GM19438 (cell line): ENCODE measurements at regions not wholly inside any gene's neighbourhood (a gene's known extent, or its start where the extent isn't known, plus 50 kb on each side); places are given as distances from the start of the nearest gene placed in this dataset.

Source experiments
- ATAC-seq: cut with Tn5 transposase; IDR thresholded peaks from one replicate; pipeline ENCODE4 v1.9.1; 2021; ENCODE audit warnings: low read depth; ENCODE audit not compliant: unreplicated experiment

DNA sequence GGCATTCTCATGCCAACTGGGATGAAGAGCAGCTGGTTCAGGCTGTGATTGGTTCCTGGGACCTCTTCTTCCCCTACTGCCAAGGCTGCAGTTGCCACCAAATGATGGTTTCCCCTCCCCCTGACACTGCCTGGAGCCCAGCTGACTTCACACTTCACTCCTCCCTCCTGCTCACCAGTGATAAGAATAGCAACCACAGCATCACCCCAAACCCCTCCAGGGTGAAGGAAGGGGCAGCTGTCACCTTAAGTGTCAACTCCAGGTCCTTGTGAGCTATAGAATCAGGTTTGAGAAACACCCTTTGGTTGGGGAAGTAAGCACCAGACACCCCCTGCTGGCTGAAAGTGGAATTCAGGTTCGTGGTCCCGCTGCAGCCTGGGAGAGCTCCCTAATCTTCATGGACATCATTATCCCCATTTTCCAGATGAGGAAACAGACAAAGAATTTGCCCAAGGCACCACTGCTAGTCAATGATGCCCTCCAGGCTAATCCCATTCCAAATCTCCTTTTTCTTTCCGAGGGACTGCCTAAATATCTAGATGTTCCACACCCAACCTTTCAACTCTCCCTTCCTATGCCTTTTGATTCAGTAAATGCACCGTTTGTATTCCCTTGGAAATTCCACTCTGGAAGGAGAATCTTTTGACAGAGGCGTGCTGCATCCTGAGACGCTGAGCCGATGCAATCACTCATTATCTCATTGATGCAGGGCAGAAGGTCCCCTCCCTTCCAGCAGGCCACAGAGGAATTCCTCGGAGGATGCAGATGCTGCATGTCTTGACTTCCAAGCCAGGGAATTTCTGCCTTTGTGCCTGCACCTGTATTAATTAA is 50.6 kb upstream of the UQCRFS1 start:
- ATAC-seq, result no peak

DNA sequence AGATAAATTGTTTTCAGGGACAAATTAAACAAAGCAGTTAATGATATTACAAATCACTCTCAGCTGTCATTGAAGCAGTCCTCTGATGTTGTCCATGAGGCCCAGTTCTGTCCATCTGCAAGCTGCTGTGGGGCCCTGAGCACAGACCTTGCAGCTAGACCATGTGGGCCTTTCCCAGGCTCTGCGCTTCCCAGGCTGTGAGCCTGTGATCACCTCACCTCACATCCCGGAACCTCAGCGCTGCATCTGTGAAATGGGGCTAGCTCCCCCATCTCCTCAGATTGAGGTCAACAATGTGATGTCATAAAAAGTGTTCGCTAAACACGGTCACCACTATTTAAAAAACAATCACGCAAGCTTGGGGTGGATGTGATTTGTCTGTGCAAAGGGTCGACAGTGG is 51.9 kb upstream of the UQCRFS1 start:
- no peak for ATAC-seq

DNA sequence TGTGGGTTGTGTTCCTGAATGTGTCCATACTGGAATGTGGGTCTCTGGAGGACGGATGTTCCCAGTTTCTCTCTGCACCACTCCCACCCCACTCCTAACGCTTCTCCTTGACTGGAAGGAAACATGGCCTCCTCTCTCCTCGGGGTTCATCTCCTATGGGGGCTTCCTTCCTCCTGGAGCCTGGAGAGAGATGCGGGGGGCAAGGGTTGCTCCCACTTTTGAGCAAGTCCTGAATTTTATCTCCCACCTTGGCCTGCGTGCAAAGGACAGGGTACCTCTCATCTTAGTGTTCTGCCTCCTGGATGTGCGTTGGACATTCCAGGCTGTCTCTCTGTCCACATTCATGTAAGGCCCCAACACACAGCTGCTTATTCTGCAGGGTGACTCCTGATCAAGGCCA is 52.5 kb upstream of the UQCRFS1 start:
- no peak for ATAC-seq

DNA sequence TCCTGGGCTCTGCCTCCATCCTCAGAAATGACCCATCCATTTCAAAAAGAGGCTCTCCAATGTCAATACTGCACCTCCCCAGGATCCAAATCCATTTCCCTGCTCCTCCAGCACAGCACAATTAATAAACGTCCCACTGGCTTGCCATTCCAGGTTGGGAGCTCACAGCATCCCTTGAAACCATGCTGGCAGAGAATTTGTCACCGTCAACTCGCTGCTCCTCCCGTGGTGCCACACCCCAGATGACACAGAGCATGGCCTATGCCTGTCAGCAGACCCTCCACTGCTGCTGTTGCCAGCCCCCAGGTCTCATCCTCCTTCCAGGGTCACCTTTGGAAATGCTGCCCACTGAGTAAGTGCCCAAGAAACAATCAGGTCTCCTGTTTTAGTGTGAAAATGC is 53.0 kb upstream of the UQCRFS1 start:
- ATAC-seq, result no peak

DNA sequence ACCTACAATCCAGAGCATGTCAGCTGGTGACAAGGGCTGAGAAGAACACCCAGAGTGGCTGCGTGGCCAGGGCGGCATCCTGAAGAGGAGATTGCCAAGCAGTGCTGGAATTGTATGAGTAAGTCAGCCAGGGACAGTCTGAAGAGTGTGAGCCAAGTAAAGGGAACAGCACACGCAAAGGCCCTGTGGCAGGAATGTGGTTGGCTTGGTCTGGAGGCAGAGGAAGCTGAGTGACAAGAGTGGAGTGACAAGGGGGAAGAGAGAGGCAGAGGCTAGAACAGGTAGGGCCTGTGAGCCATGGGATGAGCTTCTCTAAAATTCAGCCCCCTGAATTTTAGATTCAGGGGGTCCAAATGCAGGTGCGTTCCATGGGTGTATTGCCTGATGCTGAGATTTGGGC is 53.7 kb upstream of the UQCRFS1 start:
- no peak for ATAC-seq

DNA sequence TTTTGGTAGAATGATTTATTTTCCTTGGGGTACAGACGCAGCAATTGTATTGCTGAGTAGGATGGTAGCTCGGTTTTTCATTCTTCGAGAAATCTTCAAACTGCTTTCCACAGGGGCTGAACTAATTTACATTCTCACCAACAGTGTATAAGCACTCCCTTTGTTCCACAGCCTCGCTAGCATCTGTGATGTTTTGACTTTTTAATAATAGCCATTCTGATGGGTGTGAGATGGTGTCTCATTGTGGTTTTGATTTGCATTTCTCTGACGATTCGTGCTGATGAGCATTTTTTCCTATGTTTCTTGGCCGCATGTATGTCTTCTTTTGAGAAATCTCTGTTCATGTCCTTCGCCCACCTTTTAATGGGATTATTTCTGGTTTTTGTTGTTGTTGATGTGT is 54.8 kb upstream of the UQCRFS1 start:
- no peak for ATAC-seq

DNA sequence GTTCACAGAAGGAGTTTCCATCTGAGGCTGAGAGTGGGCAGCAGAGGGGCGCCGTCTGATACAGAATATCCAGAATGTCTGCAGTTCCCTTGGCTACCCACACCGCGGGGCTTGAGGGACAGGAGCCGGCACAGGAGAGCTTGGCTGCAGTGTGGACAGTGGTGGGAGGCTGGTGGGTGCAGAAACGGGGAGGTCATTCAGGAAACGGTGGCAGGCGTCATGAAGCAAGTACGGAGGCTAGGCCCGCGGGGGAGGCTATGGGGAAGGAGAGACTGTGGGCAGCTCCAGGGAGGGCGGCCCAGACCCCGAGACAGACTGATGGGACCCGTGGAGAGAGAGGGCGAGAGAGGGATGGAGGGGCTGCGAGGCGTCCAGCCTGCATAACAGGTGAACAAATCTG is 55.2 kb upstream of the UQCRFS1 start:
- no peak for ATAC-seq

DNA sequence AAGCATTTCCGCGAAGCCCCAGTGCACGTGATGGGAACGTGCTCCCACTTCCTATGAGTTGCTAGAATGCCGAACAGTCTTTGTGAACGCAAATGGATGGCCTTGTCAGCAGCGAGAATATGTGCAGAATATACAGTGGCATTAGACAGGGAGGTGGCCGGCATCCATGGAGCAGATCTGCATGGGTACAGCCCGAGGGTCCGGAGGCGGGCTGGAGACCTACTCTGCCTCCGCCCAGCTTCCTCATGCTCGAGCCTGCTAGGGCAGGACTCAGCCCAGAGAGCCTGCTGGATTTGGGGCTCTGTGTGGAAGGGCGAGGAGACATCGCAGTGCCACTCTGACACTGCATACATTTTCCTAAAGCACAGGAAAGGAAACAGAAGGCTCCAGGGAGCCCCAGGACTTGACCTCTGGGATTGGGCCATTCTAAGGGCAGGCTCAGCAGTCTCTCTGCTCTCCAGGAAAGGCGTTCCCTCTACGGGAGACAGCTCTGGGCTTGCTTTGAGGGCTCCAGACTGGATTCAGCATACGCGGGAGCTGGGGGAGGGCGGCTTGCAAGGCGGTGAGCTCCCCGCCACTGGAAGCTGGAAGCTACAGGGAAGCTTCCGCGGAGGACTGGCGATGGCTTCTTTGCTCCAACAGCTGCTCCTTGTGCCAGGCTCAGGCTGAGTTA is 55.9 kb upstream of the UQCRFS1 start:
- ATAC-seq, result no peak

DNA sequence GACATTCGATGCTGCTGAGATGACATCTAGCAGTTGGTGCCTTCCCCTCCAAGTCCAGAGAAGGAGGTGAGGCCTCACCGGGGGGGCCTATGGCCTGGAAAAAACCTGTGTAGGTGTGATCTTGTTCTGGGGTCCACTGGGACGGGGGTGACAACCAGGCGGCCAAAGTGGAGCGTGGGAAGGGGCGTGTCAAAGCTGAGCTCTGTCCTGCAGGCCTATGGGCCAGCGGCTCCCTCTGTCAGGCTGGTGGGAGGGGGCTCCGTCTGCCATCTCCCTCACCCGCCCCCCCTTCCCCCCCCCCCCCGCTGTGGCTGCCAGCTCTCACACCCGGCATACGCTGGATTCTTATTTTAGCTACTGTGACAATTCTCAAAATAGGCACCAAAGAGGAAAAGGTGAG is 56.7 kb upstream of the UQCRFS1 start:
- ATAC-seq, result no peak

DNA sequence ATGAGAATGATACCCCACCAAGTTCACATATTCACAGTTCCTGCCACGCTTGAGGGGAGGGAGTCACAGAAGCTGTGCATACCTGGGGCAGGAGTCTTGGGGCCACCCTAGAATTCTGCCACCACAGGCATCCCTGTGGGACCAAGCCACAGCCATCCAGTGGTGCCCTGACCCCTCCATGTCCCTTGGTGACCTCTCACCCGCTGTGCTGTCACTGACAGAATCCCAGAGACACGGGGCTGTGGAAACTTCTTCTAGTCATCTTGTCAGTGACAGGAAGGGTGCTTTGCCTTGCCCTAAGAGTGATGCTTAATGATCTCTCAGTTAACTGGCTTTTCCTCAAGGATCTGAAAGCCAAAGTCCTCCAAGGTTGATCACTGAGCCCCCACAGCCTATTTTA is 58.4 kb upstream of the UQCRFS1 start:
- ATAC-seq, result no peak

DNA sequence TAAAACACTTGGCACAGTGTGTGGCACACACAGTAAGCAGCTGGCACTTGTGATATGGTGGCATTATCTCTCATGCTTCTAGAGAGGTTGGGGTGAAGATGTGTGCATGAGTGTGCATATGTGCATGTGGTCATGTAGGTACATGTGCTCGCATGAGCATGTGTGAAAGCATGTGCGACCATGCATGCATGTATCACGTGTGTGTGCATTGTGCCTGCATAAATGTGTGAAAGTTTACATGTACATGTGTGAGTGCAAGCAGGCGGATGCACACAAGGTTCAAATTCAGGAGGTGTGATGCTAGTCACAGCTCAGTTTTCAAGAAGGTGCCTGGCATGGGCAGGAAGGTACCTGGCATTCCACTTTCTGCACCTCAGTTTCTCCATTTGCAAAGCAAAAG is 59.0 kb upstream of the UQCRFS1 start:
- no peak for ATAC-seq

DNA sequence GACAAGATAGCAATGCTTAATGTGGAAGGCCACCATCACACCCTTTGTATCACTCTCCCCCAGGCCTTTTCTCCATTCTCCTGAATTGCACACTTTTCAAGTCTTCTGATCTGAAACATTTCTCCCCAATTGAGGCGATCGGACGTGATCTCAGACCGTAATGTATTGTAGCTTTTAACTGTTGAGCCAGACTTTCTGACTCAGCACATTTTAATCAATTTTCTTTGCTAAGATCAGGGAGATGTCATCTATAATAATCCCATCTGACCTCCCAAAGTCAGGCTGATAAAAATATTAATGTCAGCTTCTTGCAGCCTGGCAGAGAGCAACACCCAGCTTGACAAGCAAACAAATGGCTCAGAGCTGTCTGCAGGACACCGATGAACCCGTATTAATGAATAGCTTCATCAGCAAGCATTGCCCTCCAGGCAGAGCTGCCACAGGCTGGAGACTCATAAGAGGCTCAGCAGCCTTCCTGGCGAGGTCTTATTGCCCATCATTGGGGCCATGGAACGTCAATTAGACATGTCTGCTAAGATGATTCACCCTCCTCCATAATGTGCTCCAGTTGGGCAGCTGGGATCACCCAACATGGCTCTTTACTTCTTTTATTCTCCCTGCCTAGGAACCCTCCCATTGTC is 60.2 kb upstream of the UQCRFS1 start:
- no peak for ATAC-seq

DNA sequence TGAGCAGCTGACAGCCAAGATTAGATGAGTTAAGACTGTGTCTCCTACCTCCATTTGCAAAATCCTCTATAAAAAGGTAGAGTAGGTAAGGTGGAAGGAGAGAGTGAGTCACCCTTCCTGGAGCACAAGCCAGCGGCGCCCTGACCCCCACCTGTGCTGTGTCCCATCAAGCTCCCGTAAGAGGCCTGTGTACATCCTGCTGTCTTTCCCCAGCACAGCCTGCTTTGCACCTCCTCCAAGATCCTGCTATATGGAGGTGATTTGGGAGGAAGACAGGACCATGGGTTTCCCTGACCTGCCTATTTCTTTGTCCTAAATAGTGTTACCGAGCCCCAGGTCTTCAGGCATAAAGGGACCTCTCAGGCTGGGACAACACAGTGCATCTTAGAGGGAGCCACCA is 62.3 kb upstream of the UQCRFS1 start:
- no peak for ATAC-seq

DNA sequence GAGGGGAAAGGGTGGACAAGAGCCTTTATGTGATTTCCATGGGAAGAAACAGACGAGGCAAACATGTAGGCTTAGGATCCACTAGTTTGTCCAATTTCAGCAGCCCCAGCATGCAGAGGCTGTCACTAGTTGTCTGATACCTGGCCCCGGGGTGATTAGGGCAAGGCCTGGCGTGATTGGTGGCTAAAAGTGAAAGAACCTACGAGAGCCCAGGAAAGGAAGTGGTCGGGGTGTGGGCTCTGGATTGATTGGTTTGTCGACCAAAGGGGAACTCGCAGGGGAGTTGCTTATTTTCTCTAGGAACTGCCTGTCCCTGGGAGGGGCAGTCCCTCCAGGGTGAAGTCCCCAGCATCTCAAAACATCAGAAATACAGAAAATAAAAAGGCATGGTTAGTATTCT is 64.2 kb upstream of the UQCRFS1 start:
- peak; percentile 97 for ATAC-seq

DNA sequence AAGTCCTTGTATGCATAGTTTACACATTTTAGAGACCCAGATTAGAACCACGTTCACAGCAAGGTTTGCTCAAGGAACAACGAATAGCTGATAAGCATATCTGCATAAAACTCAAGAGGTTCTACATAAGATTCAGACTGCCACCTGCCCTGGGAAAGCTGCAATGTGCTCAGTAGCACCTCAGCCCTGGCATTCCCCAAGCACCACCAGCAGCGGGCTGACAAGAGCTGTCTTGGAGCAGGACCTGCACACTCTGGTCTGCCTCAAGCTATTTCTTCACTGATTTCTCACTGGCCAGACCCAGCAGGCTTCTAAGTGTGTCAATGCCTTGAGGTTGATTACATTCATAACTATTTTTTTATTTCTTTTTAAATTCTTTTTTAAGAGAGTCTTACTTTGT is 65.8 kb upstream of the UQCRFS1 start:
- ATAC-seq, result no peak

DNA sequence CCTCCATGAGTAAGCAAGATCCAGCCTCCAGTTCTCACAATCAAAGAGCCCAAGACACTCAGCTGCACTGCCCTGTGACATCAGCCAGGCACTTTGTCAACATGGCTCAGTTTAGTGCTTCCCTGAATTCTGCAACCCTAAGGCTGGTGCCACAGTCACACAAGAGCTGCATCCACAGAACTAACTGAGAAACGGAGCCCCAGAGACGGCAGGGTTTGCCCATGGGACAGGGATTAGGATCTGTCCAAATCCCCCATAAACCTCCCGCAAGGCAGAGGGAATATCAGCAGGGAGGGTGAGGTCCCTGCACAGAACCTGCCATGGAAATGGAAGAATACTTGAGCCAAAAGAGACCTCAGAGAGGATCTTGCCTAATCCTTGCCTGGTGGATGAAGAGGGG is 70.4 kb upstream of the UQCRFS1 start:
- no peak for ATAC-seq

DNA sequence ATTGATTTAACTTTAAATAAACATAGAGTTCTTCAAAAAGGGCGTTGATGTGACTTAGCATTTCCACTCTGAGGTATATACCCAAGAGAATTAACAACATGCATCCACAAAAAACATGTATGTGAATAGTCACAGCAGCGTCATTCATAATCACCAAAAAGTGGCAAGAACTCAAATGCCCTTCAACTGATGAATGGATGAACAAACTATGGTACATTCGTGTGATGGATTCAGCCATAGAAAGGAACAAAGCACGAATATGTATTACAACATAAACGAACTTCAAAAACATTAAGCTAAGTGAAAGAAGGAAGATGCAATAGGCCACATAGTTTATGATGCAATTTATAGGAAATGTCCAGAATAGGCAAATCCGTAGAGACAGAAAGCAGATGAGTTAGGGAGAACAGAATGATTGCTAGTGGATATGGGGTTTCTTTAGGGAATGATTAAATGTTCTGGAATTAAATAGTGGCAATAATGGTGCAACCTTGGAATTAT is 72.3 kb upstream of the UQCRFS1 start:
- no peak for ATAC-seq

DNA sequence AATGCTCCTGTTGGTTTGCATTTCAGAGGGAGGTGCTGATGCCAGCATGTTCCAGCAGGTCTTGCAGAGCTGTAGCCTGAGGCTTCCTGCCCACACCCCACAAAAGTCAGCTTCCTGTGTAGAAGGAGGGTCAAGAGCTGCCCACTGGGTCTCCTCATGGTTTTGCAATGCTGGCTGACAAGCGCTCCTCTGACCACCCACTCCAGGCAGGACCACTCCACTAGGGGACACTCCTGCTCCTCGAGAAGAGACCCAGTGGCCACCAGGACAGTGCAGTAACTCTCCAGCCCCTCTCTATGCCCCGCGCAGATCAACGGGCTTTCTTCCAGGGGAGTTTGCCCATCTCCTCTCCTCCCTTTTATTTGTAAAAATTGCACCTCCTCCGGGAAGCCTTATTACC is 72.9 kb upstream of the UQCRFS1 start:
- ATAC-seq, result no peak

DNA sequence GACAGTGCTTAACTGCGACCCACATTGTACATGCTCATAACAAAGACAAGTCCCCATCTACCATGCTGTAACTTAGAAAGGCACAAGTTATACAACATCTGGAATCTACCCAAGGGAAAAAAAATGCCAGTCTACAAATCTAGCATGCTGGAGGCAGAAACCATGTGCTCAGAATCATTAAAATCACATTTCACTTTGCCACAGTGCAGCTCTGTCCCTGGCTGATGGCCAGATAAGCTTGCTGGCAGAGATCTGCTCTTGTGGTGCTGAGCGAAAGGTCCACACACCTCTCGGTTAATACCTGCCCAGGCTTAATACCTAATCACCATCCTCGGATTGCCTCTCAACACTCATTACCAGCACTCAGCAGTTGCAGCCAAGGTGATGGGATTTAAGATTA is 74.1 kb upstream of the UQCRFS1 start:
- no peak for ATAC-seq

DNA sequence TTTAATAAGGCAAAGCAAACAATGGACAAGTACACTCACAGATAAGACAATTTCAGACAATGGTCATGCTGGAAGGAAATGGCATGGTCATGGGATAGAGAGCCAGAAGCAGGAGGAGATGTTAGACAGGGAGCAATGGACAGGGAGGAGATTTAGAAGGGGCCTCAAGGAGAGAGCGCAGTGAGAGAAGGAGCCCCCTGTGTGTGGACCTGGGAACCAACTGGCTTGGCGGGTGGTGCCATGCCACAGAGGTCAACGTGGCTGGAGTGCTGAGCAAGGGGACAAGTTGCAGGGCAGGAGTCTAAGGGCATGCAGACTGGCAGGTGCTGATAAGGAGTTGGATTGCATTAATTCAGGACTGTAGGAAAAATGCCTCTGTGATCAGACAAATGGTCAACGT is 75.3 kb upstream of the UQCRFS1 start:
- ATAC-seq, result no peak

DNA sequence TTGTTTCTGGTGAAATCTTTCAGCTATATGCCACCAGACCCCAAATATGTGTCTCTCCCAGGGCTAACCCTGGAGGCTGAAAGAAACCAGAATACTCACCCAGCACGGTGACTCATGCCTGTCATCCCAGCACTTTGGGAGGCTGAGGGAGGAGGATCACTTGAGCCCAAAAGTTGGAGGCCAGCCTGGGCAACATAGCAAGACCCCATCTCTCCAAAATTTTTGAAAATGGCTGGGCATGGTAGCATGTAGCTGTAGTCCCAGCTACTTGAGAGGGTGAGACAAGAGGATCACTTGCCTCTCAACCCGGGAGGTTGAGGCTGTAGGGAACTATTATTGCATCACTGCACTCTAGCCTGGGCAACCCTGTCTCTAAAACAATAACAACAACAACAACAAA is 76.1 kb upstream of the UQCRFS1 start:
- no peak for ATAC-seq

DNA sequence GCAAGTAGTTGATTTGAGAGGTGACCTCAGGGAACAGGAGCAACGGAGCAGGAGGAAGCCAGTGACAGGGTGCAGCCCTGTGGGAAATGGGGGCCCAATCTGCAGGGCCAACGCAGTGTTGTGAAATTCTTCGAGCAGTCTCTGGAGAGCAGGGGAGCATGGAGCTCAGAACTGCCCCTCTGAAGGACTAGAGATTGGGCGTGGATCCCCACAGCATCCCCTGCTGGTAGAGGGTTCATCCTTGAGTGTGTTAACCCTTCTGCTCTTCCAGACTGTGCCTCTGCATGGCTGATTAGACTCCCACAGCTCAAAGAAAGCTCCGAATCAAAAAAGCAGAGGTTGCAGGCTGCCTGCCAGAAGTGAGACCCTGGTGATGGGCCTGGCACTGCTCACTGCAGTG is 77.9 kb upstream of the UQCRFS1 start:
- ATAC-seq, result no peak
